COLO668 (cell line): ENCODE measurements at regions not wholly inside any gene's neighbourhood (a gene's known extent, or its start where the extent isn't known, plus 50 kb on each side); places are given as distances from the start of the nearest gene placed in this dataset.
"Not testable (repeated sequence)": the region's sequence is repeated elsewhere in the genome, so short reads cannot be mapped to it uniquely, and the experiment has no call there.

Experiments
- DNase-seq: peaks from one replicate; lab custom pipeline; 2025; ENCODE audit not compliant: unreplicated experiment; lab: John Stamatoyannopoulos, UW

DNA sequence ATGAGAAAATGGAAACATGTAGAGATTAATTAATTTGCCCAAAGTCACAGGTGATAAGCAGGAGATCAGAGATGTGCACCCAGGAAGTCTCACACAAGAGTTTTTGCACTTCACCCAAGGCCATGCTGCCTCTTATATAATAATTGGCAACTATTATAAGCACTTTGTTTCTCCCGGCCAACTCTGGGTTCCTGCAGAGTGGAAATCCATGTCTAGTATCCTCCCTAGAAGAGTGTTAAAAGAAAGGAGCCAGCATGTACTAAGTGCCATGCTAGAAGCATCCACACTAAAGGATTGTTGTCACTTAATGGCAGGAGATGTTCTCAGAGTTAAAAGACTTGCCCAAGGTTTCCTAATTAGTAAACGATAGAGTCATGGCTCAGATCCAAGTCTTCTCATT lies 470.3 kb downstream of the OMA1 start:
- DNase-seq = no peak

DNA sequence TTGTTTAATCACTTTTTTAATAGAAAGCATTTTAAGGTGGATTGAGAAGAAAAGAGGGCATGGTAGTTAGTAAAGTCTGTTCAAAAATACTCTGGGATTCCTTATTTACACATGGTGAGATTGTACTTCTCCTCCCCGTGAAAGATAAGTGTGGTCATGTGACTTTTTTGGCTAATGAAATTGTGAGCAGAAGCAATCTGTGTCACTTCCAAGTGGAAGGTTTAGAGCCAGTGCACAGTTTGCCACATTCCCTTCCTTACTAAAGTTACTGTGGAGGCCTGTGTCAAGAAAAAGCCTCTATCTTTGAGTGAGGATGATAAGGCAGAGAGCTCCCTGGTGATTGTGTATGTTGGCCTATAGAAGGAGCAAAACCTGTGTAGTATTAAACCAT lies 471.3 kb downstream of the OMA1 start:
- DNase-seq = no peak

DNA sequence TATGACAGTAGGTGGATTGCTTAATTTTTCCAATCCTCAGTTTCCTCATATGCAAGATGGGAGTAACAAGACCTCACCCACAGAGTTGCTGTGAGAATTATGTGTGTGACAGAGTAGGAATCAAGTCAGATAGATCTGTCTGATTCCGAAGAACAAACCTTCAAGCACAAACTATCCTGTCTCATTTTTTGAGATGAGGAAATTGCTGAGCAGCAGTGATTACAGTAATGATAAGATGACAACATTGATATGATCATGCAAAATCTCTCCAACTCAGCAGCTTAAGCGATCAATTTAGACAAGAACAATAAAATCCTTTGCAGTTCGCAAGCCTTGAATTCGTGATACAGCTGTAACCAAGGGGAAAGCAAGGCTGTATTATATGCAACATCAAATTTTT lies 474.1 kb downstream of the OMA1 start:
- no peak for DNase-seq

DNA sequence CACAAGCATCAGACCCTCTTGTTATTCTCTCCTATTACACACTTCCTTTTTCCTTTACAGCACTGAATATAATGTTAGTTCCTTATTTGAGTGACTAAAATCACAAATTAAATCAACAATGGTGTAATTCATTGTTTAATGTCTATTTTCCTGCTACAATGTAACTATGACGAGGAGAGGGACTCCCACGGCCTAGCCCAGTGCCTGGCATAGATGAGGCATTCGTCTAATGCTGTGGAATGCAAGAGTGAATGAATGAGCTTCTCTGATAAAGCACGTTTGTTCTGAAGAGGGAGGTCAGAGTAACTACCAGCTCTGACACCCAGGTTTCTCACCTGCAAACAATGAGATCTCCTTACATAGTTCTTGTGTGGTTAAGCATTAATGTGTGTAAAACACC lies 479.4 kb downstream of the OMA1 start:
- no peak for DNase-seq

DNA sequence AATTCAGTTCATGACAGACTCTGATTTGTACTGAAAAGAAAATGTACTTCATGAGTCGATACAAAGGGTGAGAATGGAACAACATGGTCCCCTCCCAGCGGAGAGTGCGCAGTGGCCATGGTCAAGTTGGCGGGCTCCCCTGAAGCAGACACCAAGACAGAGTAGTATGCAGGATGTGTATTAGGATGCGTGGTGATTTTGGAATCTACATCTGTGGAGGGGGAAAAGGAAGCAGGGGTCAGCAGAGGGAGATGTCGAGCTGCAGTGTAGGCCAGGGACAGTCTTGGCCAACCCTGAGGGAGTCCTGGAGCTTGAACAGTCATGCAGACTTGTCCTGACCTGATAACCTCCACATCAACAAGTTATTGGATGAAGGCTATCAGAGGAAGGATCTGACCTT lies 481.0 kb downstream of the OMA1 start:
- DNase-seq = no peak

DNA sequence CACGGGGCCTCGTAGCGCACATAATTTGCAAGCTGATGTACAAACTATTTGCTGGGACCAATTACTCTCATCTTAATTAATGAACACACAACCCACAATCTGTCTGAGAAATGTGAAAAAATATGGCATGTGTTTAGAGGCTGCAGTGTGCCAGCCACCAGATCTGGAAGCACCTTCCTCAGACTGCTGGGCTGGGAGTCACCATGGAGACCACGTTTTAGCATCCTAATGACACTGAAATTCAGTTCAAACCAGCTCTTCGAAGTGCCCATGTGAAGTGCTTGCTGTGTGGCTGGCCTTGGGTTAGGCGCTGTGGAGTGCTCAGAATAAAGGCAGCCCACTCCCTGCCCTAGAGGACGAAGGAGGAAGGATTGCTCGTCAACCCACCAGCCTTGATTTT lies 482.4 kb downstream of the OMA1 start:
- DNase-seq = no peak

DNA sequence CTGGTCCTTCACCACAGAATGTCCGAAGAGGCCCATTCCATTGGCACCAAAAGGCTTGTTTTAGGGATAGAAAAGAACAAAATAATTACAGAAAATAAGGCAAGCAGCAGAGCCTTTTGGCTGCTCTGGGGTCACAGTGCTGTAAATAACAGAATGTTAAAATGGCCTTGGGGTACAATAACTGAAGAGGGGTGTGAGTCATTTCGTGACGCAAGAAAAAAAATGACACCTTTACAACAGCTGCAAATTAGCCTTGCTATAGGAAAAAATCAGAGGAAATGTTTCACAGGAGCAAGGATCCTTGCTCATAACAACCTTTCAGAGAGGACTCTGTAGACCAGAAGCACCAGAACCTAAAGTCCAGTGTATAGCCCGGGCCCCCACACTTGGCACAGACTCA lies 483.4 kb downstream of the OMA1 start:
- DNase-seq = no peak

DNA sequence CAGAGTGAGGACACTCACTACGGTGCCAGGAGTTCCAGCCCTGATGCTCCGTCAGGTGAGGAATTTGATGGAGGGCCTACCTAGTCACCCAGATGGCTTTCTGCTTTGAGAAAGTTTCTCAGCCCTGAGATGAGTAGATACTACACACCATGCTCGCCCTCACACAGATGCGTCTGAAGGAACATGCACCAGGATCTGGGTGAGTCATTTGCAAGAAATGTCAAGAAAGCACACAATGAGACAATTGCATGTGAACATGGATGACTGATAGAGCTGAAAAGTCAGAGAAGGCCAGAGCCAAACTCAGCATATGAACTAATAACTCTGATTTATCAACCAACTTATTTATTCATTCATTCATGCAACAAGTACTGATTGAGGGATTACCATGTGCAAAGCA lies 483.9 kb downstream of the OMA1 start:
- DNase-seq = no peak

DNA sequence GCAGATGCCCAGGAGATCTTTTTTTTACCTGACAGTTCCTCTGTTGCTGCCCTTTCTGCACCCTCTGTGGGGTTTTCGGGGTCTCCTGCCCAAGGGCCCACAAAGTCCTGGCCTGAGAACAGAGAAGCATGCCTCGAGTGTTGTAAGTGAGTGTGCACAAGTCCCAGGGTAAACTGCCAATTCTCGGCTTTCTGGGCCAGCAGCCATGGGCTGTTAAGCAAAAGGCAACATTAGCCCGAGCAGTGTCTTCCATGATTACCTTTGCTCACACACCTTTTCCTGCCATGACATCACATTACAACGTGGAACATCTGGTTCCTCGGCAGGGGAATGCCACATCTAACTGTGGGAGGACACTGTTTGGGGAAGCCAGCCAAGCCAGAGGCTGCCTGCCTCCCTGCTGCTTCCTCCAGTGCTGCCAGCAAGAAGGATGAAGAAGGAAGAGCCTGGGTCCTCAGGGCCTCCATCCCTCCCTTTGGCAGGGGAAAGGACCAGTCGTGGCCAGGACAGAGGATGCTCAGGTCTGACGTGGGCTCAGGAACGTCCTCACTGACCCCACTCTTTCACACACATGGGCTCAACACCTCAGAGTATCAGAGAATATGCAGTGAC lies 485.9 kb downstream of the OMA1 start:
- no peak for DNase-seq

DNA sequence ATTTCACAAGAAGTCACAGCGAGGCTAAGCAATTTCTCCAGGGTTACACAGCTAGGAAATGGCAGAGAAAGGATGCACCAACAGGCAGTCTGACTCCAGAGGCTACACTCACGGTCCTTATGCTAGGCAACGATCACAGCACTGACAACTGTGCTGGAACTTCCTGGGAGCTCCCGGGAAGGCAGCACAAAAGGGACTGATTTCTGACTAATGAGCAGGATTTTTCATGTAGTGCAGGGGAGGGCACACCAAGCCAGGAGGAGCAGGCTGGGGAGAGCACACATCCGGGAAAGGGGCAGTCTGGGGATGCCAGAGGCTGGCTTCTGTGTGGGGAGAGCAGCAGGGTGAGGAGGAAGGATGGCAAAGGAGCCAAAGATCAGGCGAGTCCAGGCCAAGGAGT lies 486.7 kb downstream of the OMA1 start:
- DNase-seq = no peak

DNA sequence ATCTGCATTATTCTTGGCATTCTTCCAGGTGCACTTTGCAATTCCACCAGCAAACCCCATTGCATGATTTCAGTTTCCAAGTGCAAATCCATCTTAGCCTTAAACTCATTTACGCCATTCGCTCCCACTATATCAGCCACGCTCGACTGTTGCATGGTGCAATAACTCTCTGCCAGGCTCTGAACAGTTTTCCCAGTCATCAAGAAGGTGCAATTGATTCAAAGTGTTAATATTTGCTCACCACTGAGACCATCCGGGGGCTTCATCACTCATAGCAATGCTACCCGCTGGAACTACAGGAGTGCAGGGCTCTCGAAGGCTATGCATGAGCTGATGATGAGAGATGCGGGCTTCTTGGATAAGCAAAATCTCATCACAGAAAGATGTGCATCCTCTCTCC lies 488.2 kb downstream of the OMA1 start:
- no peak for DNase-seq

DNA sequence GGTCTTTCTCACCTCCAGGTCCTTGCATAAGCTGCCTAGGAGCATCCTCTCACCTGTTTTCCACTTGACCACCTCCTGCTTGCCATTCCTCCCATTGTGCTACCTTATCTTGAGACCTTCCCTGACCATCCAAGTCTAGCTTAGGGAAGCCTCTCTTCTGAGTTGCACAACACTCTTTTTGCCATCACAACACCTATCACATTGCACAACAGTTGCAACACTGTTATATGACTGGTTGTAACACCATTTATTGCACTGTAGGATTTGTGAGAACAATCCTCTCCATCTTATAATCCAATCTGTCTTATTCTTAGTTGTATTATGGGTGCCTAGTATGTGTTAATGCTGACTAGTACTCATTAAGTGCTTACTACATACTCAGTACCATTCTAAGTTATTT lies 488.7 kb downstream of the OMA1 start:
- DNase-seq = no peak

DNA sequence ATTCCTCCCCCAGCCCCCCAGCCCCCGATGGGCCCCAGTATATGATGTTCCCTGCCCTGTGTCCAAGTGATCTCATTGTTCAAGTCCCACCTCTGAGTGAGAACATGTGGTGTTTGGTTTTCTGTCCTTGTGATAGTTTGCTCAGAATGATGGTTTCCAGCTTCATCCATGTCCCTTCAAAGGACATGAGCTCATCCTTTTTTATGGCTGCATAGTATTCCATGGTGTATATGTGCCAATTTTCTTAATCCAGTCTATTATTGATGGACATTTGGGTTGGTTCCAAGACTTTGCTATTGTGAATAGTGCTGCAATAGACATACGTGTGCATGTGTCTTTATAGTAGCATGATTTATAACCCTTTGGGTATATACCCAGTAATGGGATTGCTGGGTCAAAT lies 495.3 kb downstream of the OMA1 start:
- not testable (repeated sequence) for DNase-seq

DNA sequence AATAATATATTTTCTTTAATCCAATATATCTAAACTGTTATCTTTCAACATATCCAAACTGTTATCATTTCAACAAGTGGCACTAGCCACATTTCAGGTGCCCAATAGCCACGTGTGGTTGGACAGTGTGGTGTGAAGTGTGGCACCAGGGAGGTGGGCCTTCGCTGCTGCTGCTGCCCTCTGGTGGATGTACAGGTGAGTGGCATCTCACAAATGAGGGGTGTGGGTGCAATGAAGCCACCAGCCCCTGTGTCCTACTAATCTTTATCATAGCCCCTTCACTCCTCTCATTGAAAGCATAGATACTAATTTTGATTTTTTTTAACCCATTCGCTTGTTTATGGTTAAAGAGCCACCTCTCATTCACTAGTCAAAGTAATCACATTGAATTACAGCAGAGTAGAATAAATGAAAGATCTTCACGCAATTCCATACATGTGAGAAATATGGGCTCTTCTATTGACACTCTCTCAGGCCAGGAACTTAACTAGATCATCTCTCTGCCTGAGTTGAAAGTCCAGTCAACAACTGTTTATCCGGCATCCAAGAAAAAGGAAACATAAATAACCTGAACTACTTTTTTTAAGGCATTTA lies 499.2 kb downstream of the OMA1 start:
- peak; percentile 37 for DNase-seq

DNA sequence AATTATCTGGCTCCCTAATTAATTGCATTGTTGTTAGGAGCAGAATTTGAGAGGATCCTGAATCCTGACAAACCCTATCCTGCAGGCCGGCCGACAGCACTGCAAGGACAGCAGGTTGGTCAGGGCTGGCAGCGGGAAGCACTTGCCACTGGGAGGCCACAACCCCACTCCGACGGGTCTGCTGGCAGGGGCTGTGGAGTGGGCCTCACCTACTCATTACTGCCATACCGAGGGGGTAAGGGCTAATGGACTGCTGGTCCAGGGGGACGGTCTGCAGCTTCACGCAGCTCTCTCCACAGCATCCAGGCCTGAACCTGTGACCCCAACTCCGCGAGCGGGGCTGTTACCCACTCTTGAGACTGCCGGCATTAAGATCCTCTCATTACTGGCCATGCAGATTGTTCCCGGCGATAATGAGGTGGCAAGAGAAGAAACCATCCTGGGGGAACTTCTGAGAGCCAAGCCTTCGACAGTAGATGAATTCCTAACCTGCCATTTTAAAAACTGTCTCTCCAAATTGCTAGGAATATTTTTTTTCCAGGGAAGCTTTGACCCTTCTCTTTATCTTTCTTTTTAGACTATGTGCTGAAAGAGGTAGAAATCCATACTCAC lies 501.3 kb downstream of the OMA1 start:
- no peak for DNase-seq

DNA sequence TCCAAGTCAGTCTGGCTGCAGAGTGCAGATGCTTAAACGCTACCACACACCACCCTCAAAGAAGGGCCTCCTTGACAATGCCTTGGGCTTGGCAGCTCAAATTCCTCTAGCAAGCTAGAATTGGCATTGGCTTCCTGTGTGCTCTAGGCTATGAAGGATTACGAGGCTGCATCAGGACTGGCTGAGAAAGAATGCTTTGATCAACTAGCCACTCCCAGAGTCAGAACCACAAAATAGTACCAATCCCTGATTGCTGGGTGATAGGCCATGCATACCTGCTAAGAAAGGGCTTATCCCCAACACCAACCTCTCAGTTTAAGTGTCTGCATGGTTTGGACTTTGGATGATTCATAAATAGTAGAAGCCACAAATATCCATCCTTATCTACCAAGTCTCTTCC lies 504.9 kb downstream of the OMA1 start:
- no peak for DNase-seq

DNA sequence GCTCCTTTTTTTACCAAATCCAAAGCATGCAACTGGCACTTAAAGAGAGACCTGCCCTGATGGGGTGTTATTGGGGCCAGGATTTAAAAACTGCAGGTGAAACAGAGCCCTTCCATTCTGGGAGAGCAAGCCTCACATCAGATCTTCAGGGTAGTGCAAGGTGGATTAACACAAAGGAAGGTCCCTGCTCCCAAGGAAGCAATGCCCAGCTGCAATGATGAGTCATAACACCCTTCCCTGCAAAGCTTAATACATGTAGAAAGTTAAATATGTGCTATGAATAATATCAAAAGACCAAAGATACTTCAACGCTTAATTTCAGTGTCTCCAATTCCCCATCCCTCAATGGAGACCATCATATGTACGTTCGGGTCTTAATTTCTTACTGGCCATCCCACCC lies 508.0 kb downstream of the OMA1 start:
- no peak for DNase-seq

DNA sequence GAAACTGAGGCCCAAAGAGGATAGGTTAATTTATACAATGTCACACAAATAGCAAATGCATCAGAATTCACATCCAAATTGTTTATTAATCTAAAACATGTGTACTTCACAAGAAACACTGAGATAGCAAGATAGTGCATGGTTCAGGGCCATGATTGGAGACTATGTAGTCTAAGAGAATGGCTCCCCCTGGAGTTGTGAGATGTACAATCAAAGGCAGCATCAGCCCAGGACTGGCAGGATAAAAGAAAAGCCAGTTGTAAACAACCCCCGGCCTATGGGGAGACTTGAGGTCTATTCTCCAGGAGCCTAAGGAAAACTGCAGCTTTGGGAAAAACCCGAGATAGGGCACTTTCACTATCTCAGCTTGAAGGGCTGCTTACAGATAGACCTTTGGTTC lies 511.0 kb downstream of the OMA1 start:
- no peak for DNase-seq

DNA sequence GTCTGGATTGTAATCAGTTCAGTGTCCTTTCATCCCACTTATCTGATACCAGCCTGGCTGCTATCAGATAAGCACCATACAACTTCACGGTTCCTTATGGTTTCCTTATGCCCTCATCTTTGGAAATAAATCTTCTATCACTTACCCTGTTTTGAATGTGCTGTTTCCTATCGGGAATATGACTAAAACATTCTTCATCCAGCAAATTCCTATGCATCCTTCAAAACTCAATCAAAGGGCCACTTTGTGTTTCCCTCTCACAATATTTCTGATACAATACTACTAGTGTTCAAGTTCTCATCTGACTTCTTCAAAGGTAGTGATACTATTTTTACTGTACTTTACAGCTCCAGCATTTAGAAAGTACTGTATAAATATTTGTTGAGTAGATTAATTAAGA lies 513.2 kb downstream of the OMA1 start:
- DNase-seq = no peak

DNA sequence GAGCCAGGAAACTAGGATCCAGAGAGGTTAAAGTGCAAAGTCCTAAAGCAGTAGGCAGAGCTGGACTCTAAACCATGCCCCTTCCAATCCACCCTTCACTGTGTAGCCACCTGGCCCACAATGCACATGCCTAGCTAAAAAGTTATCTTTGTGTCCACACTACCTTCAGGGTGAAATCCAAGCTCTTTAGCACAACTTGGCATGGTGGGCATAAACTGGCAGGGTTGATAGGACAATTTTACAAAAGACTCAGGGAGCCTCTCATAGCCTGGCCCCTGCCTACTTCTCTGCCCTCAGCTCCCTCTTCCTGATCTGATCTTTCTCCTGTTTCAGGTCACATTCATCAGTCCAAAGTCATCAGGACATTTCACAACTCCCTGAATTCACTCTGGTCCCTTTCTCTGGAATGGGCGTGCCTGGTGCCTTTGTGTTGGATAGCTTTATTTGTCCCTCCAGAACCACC lies 513.9 kb downstream of the OMA1 start:
- no peak for DNase-seq

DNA sequence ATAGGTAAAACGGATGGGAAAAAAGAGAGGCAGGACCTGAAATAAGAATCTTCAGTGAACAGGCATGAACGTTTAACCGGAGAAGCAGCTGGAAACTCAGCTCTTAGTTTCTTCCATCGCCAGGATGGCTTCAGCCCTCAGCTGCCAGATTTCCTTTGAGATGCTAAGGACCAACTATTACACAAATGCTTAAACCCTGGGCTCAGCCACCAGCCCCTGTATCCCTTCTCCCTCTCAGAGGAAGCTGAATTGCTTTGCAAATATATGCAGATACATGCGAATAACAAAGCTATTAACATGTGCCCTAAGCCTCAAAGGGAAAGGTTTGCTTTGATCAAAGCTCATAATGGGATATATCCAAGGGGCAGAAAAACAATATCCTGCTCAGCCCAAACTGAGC lies 515.1 kb downstream of the OMA1 start:
- no peak for DNase-seq

DNA sequence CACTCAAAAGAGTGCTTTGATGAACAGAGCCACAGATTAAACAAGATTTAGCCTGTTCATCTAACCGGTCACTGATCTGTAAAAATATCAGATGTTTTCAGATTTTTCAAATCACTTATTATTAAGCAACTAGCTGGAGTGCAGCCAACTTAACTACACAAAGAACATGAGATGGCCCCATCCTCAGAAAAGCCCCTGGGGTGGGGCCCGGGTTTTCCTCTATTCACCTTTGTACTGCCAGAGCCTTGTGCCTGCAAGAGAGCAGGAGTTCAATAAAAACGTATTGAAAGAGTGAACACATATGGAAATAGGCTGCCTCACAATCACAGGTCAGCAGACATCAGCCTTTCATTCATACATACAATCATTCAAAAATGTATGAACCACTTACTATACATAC lies 516.1 kb downstream of the OMA1 start:
- no peak for DNase-seq

DNA sequence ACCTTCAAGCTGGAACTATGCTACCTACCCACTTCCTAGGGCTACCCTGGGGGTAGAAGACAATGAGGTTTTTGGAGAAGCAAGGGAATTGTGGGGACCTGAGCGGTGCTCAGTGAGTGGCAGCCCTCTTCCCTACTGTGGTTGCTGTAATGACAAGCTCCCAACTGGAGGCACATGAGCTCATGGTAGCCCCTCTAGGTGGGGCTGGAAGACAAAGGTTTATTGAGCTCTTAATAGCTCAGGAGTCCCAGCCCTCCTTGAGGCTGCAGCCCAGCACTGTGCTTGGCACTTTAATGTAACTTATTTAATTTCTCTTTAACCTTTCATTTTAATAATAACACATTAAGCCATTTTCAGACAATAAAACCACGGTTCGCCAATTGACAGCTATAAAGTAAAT lies 528.9 kb downstream of the OMA1 start:
- DNase-seq = no peak
